Neural progenitor cell (in vitro differentiated cells): ENCODE measurements at regions not wholly inside any gene's neighbourhood (a gene's known extent, or its start where the extent isn't known, plus 50 kb on each side); places are given as distances from the start of the nearest gene placed in this dataset.

ENCODE experiments used
- DNase-seq: peaks from one replicate; pipeline ENCODE4 v3.0.0-alpha.2; 2016; ENCODE audit warnings: low spot score
- H2AFZ ChIP-seq: fragments of 200-600 bp; sonication (generic); replicated peaks from 2 replicates; pipeline ENCODE4 v1.6.1; 2016; ENCODE audit warnings: antibody characterized with exemption
- H3F3A ChIP-seq: fragments of 200-600 bp; sonication (generic); 2 replicates; pipeline ENCODE4 v1.6.1; 2016; ENCODE audit warnings: antibody characterized with exemption, low read depth
- H3K27ac ChIP-seq: fragments of 200-600 bp; sonication (generic); 2 replicates; pipeline ENCODE4 v1.5.1; 2016; ENCODE audit warnings: mild to moderate bottlenecking
- H3K27me3 ChIP-seq: fragments of 200-600 bp; sonication (generic); 2 replicates; pipeline ENCODE4 v1.6.1; 2016; ENCODE audit warnings: mild to moderate bottlenecking, moderate library complexity
- H3K36me3 ChIP-seq: fragments of 200-600 bp; sonication (generic); 2 replicates; pipeline ENCODE4 v1.5.1; 2016
- H3K4me1 ChIP-seq: fragments of 200-600 bp; sonication (generic); 2 replicates; pipeline ENCODE4 v1.6.1; 2016; ENCODE audit warnings: mixed run types
- H3K4me2 ChIP-seq: fragments of 200-600 bp; sonication (generic); 2 replicates; pipeline ENCODE4 v1.6.1; 2016
- H3K4me3 ChIP-seq: fragments of 200-600 bp; sonication (generic); 2 replicates; pipeline ENCODE4 v1.5.1; 2016
- H3K79me2 ChIP-seq: fragments of 200-600 bp; sonication (generic); 2 replicates; pipeline ENCODE4 v1.6.1; 2016; ENCODE audit warnings: low read depth
- H3K9ac ChIP-seq: fragments of 200-600 bp; sonication (generic); 2 replicates; pipeline ENCODE4 v1.6.1; 2016
- H3K9me3 ChIP-seq: fragments of 200-600 bp; sonication (generic); 2 replicates; pipeline ENCODE4 v1.5.1; 2016; ENCODE audit warnings: low read depth
- H4K20me1 ChIP-seq: fragments of 200-600 bp; sonication (generic); 2 replicates; pipeline ENCODE4 v1.6.1; 2016; ENCODE audit warnings: low read depth
- H3K27ac Mint-ChIP-seq: 3 replicates; pipeline ENCODE4 v1.8.0; 2021; ENCODE audit warnings: mixed read lengths
- H3K27me3 Mint-ChIP-seq: 2 replicates; pipeline ENCODE4 v1.8.0; 2022; ENCODE audit warnings: low read depth, mild to moderate bottlenecking, inconsistent platforms, moderate library complexity, mixed read lengths; ENCODE audit not compliant: insufficient read depth
- H3K36me3 Mint-ChIP-seq: 3 replicates; pipeline ENCODE4 v1.8.0; 2021; ENCODE audit warnings: mixed read lengths
- H3K4me1 Mint-ChIP-seq: 3 replicates; pipeline ENCODE4 v1.8.0; 2021; ENCODE audit warnings: mixed read lengths
- H3K4me3 Mint-ChIP-seq: 3 replicates; pipeline ENCODE4 v1.8.0; 2021; ENCODE audit warnings: mild to moderate bottlenecking, moderate library complexity, mixed read lengths
- H3K9me3 Mint-ChIP-seq: 3 replicates; pipeline ENCODE4 v1.8.0; 2020; ENCODE audit warnings: mixed read lengths
- EZH2 ChIP-seq: fragments of 200-600 bp; sonication (generic); IDR thresholded peaks from 2 replicates; pipeline ENCODE4 v1.6.1; 2017; ENCODE audit warnings: antibody characterized with exemption, mild to moderate bottlenecking, moderate library complexity
- EZH2phosphoT487 ChIP-seq: fragments of 200-600 bp; sonication (generic); IDR thresholded peaks from 2 replicates; pipeline ENCODE4 v1.6.1; 2017; ENCODE audit warnings: antibody characterized with exemption
- TF ChIP-seq, protein P1 (sequence below): fragments of 200-600 bp; sonication (generic); IDR thresholded peaks from 2 replicates; pipeline ENCODE4 v1.5.1; 2017; ENCODE audit warnings: antibody characterized with exemption, mild to moderate bottlenecking

DNA sequence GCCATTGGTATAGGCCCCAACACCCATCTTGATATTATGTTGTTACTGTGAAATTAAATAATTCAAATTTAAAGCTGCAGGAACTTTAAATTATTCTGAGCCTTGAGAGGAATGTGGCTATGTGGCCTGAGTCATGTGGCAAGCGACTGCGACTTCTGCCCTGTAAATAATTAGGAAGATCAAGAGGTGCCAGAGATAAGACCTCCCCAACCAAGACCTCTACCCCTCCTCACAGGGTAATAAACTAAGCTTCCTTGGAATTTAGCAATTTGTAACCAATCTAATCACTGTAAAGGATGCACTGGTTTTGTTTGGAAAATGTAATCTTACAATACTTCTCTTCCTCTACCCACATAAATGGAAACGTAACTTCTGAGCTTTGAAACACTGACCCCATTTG, 501.9 kb downstream of the RAPGEF2 start:
- H3K79me2 ChIP-seq: no peaks in the 10 kb centered on the region
- peaks cover 26% of the 10 kb centered on the region for H3K4me1 ChIP-seq
- no peak overlapping the region for H3K4me3 ChIP-seq
- Mint-ChIP-seq H3K27me3 (no peaks in the 10 kb centered on the region), H3K36me3 (peaks cover 5% of the 10 kb centered on the region), H3K4me3 (no peak overlapping the region), H3K9me3 (peaks cover 23% of the 10 kb centered on the region), H3K27ac (no peak overlapping the region), H3K4me1 (peaks cover 19% of the 10 kb centered on the region)
- H3F3A ChIP-seq: peaks cover 25% of the 10 kb centered on the region
- H3K9me3 ChIP-seq: peaks cover 5% of the 10 kb centered on the region
- TF ChIP-seq EZH2: no peak
- no peak for TF ChIP-seq EZH2phosphoT487
- TF ChIP-seq, protein P1, sequence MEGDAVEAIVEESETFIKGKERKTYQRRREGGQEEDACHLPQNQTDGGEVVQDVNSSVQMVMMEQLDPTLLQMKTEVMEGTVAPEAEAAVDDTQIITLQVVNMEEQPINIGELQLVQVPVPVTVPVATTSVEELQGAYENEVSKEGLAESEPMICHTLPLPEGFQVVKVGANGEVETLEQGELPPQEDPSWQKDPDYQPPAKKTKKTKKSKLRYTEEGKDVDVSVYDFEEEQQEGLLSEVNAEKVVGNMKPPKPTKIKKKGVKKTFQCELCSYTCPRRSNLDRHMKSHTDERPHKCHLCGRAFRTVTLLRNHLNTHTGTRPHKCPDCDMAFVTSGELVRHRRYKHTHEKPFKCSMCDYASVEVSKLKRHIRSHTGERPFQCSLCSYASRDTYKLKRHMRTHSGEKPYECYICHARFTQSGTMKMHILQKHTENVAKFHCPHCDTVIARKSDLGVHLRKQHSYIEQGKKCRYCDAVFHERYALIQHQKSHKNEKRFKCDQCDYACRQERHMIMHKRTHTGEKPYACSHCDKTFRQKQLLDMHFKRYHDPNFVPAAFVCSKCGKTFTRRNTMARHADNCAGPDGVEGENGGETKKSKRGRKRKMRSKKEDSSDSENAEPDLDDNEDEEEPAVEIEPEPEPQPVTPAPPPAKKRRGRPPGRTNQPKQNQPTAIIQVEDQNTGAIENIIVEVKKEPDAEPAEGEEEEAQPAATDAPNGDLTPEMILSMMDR: no peak
- H3K36me3 ChIP-seq: peaks cover 11% of the 10 kb centered on the region
- H3K9ac ChIP-seq: no peak overlapping the region
- DNase-seq: no peak
- no peaks in the 10 kb centered on the region for H4K20me1 ChIP-seq
- no peak overlapping the region for H3K4me2 ChIP-seq
- H3K27ac ChIP-seq: no peak overlapping the region
- no peaks in the 10 kb centered on the region for H3K27me3 ChIP-seq
- no peak overlapping the region for H2AFZ ChIP-seq

DNA sequence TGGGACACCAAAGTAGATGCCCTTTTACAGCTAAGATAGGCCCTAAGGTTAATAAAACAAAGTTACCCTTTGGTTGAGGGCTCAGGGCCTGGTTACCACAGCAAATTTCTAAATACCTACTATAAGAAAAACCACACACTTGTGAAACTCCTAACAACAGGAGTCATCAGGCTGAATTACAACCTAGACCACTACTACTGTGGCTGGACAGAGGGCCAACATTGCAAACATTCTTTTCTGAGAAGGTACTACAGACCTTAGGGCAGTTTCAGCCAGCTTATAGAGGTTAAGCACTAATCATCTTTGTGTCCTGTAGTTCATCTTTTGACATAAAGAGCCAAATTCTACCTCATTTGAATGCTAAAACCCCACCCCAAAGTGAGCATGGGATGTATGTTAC, 504.0 kb downstream of the RAPGEF2 start:
- no peak overlapping the region for H3K4me3 ChIP-seq

DNA sequence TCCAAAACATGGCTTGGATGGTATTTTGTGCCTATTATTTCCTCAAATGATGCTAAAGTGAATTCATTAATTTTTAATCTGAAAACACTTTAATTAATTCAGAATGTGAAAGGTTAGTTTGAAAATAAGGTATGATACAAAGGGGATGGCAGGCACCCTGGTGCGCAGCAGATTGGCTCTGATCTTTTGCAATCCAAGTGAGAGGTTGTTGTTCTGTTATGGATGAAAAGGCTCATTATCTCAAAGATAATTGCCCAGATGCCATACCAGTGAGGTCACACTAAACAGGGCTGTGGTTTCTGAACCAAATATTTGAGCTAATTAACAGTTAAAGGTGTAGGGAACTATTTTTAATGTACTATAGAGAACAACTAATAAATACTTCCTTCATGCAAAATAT, 504.9 kb downstream of the RAPGEF2 start:
- no peaks in the 10 kb centered on the region for H4K20me1 ChIP-seq
- peaks cover 42% of the 10 kb centered on the region for H3K9me3 Mint-ChIP-seq

More for the DNA sequence above, 504.0 kb downstream of the RAPGEF2 start:
- peaks cover 19% of the 10 kb centered on the region for H3K4me1 Mint-ChIP-seq
- Histone ChIP-seq H3K4me1 (peaks cover 24% of the 10 kb centered on the region), H3K9ac (no peak overlapping the region), H3K27me3 (no peaks in the 10 kb centered on the region), H4K20me1 (no peaks in the 10 kb centered on the region), H3K79me2 (no peaks in the 10 kb centered on the region), H3K9me3 (peaks cover 5% of the 10 kb centered on the region), H3K27ac (peak overlapping the region; percentile 90), H3K4me2 (no peak overlapping the region), H3K36me3 (peaks cover 11% of the 10 kb centered on the region), H2AFZ (no peak overlapping the region), H3F3A (peaks cover 25% of the 10 kb centered on the region)
- H3K4me3 Mint-ChIP-seq: no peak overlapping the region
- peaks cover 6% of the 10 kb centered on the region for H3K27me3 Mint-ChIP-seq
- DNase-seq: no peak
- H3K27ac Mint-ChIP-seq: no peak overlapping the region
- H3K36me3 Mint-ChIP-seq: peaks cover 8% of the 10 kb centered on the region
- TF ChIP-seq EZH2phosphoT487: no peak
- TF ChIP-seq, protein P1: no peak
- TF ChIP-seq EZH2: no peak
- H3K9me3 Mint-ChIP-seq: peaks cover 32% of the 10 kb centered on the region

More for the DNA sequence above, 504.9 kb downstream of the RAPGEF2 start:
- Histone ChIP-seq H3K36me3 (peaks cover 11% of the 10 kb centered on the region), H3K27me3 (no peaks in the 10 kb centered on the region), H2AFZ (no peak overlapping the region), H3K27ac (peak overlapping the region; percentile 90), H3K4me3 (no peak overlapping the region), H3K79me2 (no peaks in the 10 kb centered on the region), H3K9ac (no peak overlapping the region), H3F3A (peaks cover 25% of the 10 kb centered on the region), H3K4me1 (peaks cover 22% of the 10 kb centered on the region), H3K4me2 (peak overlapping the region; percentile 61), H3K9me3 (peaks cover 5% of the 10 kb centered on the region)
- H3K27me3 Mint-ChIP-seq: peaks cover 6% of the 10 kb centered on the region
- peaks cover 12% of the 10 kb centered on the region for H3K36me3 Mint-ChIP-seq
- peaks cover 19% of the 10 kb centered on the region for H3K4me1 Mint-ChIP-seq
- no peak overlapping the region for H3K4me3 Mint-ChIP-seq
- no peak for TF ChIP-seq EZH2
- no peak for TF ChIP-seq EZH2phosphoT487
- TF ChIP-seq, protein P1: no peak
- peak; percentile 84 for DNase-seq
- H3K27ac Mint-ChIP-seq: peak overlapping the region; percentile 15
